ENCODE measurements at regions not wholly inside any gene's neighbourhood (a gene's known extent, or its start where the extent isn't known, plus 50 kb on each side); places are given as distances from the start of the nearest gene placed in this dataset.

DNA sequence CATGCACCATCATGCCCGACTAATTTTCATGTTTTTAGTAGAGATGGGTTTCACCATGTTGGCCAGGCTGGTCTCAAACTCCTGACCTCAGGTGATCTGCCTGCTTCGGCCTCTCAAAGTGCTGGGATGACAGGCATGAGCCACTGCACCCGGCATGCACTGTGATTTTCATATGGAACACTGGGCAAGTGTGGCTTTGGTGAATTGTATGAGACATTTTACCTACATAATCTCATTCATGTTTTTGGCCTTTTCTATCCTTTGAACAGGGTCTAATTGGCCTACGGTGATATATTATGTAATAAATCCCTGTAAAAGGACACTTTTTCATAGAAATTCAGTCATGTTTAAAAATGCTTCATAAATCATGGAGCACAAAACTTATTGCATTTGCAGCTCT lies 128.7 kb upstream of the SEMA6A start:
- ChIA-PET SMC1A (ENCODE audit: uncharacterized antibody, unreplicated experiment) (interaction anchor here (0.6 to 8.6 kb wide), 36 partner anchors 9 to 346 kb away, joined by 3 to 132 read pairs (median 5); partner anchors contain the start of gene SEMA6A), POLR2A (interaction anchor here (0.7 to 6.7 kb wide), 13 partner anchors 9 to 346 kb away, joined by 3 to 54 read pairs (median 4); no protein-coding TSS in a partner anchor), RAD21 (ENCODE audit: unreplicated experiment) (interaction anchor here (0.8 to 9.8 kb wide), 21 partner anchors 9 to 345 kb away, joined by 3 to 134 read pairs (median 5); partner anchors contain the start of gene SEMA6A), CTCF (interaction anchor here (0.5 to 3.6 kb wide), 10 partner anchors 16 to 202 kb away, joined by 3 to 20 read pairs (median 3); partner anchors contain the start of gene SEMA6A)
- H3K4me1 ChIP-seq (ENCODE audit: control insufficient read depth, insufficient read depth, low read length): peaks cover 32% of the 10 kb centered on the region
- H3K79me2 ChIP-seq (ENCODE audit: control insufficient read depth, insufficient read depth, low read length): no peaks in the 10 kb centered on the region
- peaks cover 2% of the 10 kb centered on the region; the same call in 1 of the 3 replicates for H3K9me3 ChIP-seq (replicated peaks; ENCODE audit: control insufficient read depth, insufficient read depth, low read length)
- no peak overlapping the region for H2AFZ ChIP-seq (ENCODE audit: control insufficient read depth, low read depth, low read length)
- peak overlapping the region; percentile 14; the same call in 1 of the 2 replicates for H3K27ac ChIP-seq (ENCODE audit: control insufficient read depth, insufficient read depth)
- no peaks in the 10 kb centered on the region for H3K36me3 ChIP-seq (ENCODE audit: control insufficient read depth in 2 of 2, insufficient read depth in 2 of 2, low read length in 1 of 2)
- DNase-seq (ENCODE audit: low read depth, low spot score): no peak
- in situ Hi-C loops (cut with MboI) (no loop called here), intact Hi-C loops (cut with micrococcal nuclease; ENCODE audit: unreplicated experiment) (loop anchor here (5.0 kb wide), 1 partner anchor 244 kb away; no protein-coding TSS in a partner anchor)
- H3K4me2 ChIP-seq (ENCODE audit: control insufficient read depth, insufficient read depth): no peak overlapping the region
- no peak overlapping the region for H3K9ac ChIP-seq (ENCODE audit: control insufficient read depth, insufficient read depth, low read length)
- 51% methylated on average over 4 of the region's 4 CpGs for WGBS (ENCODE audit: insufficient coverage, insufficient replicate concordance, low lambda C conversion rate, missing lambda C conversion rate)
- no peaks in the 10 kb centered on the region for H3K27me3 ChIP-seq (replicated peaks in 1 of 2; ENCODE audit: control insufficient read depth in 2 of 2, insufficient read depth in 2 of 2, low read length in 1 of 2)
- no peak for FAIRE-seq
- ATAC-seq: no peak
- no TSS peak for BruUV-seq (replicated peaks)
- H4K20me1 ChIP-seq (ENCODE audit: control insufficient read depth, insufficient read depth): no peaks in the 10 kb centered on the region
- no peak overlapping the region for H3K4me3 ChIP-seq
- TF ChIP-seq ZZZ3 (IDR thresholded peaks at IDR 0.05; ENCODE audit: control insufficient read depth, insufficient read length, low read depth): no peak

DNA sequence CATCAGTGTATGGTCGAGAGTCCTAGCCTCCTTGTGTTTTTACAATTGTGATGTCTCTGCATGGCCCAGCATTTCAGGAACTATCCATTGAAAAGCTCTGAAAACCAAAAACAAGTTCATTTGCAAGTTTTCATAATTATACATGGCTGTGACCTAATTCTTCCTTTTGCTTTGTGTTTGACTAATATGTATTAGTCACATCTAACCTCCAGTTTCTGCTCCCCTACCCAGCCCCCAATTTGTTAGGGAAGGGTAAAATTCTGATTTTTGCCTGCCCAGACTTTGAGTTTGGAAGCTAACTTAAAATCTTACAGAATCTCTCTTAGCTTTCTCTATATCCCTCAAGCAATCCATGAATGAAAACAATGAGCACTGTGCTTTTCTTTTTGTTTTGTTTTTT lies 128.2 kb upstream of the SEMA6A start:
- CTCF ChIA-PET: interaction anchor here (0.5 to 3.6 kb wide), 10 partner anchors 15 to 202 kb away, joined by 3 to 20 read pairs (median 5); partner anchors contain the start of gene SEMA6A
- WGBS (ENCODE audit: insufficient coverage, insufficient replicate concordance, low lambda C conversion rate, missing lambda C conversion rate): 0% methylated on average over 1 of the region's 1 CpG
- TF ChIP-seq YBX1 (IDR thresholded peaks at IDR 0.05): no peak
- no peak for TF ChIP-seq TCF7 (IDR thresholded peaks at IDR 0.05; ENCODE audit: borderline replicate concordance)
- TF ChIP-seq, protein P1, sequence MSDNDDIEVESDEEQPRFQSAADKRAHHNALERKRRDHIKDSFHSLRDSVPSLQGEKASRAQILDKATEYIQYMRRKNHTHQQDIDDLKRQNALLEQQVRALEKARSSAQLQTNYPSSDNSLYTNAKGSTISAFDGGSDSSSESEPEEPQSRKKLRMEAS (IDR thresholded peaks at IDR 0.05; ENCODE audit: low read depth, low read length): no peak
- TF ChIP-seq ZBED1 (IDR thresholded peaks at IDR 0.05; ENCODE audit: borderline replicate concordance): peak; percentile 46; the same call in 1 of the 2 replicates
- TF ChIP-seq, protein P2, sequence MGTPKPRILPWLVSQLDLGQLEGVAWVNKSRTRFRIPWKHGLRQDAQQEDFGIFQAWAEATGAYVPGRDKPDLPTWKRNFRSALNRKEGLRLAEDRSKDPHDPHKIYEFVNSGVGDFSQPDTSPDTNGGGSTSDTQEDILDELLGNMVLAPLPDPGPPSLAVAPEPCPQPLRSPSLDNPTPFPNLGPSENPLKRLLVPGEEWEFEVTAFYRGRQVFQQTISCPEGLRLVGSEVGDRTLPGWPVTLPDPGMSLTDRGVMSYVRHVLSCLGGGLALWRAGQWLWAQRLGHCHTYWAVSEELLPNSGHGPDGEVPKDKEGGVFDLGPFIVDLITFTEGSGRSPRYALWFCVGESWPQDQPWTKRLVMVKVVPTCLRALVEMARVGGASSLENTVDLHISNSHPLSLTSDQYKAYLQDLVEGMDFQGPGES (IDR thresholded peaks at IDR 0.05): no peak
- TF ChIP-seq IKZF2 (IDR thresholded peaks at IDR 0.05): peak; percentile 38 to 55; a peak in 3 of 4 replicates
- TF ChIP-seq, protein P3, sequence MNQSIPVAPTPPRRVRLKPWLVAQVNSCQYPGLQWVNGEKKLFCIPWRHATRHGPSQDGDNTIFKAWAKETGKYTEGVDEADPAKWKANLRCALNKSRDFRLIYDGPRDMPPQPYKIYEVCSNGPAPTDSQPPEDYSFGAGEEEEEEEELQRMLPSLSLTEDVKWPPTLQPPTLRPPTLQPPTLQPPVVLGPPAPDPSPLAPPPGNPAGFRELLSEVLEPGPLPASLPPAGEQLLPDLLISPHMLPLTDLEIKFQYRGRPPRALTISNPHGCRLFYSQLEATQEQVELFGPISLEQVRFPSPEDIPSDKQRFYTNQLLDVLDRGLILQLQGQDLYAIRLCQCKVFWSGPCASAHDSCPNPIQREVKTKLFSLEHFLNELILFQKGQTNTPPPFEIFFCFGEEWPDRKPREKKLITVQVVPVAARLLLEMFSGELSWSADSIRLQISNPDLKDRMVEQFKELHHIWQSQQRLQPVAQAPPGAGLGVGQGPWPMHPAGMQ (IDR thresholded peaks at IDR 0.05; ENCODE audit: borderline replicate concordance): no peak
- TF ChIP-seq ZNF217 (IDR thresholded peaks at IDR 0.05): 0 out of 2 replicates have a peak, but pooled peaks have one; percentile 18
- TF ChIP-seq, protein P4, sequence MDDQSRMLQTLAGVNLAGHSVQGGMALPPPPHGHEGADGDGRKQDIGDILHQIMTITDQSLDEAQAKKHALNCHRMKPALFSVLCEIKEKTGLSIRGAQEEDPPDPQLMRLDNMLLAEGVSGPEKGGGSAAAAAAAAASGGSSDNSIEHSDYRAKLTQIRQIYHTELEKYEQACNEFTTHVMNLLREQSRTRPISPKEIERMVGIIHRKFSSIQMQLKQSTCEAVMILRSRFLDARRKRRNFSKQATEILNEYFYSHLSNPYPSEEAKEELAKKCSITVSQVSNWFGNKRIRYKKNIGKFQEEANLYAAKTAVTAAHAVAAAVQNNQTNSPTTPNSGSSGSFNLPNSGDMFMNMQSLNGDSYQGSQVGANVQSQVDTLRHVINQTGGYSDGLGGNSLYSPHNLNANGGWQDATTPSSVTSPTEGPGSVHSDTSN (IDR thresholded peaks at IDR 0.05; ENCODE audit: insufficient replicate concordance, low read depth, low read length): no peak
- TF ChIP-seq, protein P5, sequence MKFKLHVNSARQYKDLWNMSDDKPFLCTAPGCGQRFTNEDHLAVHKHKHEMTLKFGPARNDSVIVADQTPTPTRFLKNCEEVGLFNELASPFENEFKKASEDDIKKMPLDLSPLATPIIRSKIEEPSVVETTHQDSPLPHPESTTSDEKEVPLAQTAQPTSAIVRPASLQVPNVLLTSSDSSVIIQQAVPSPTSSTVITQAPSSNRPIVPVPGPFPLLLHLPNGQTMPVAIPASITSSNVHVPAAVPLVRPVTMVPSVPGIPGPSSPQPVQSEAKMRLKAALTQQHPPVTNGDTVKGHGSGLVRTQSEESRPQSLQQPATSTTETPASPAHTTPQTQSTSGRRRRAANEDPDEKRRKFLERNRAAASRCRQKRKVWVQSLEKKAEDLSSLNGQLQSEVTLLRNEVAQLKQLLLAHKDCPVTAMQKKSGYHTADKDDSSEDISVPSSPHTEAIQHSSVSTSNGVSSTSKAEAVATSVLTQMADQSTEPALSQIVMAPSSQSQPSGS (IDR thresholded peaks at IDR 0.05; ENCODE audit: low read length): peak; percentile 73

More for the DNA sequence above, 128.2 kb upstream of the SEMA6A start:
- H3K9me3 ChIP-seq (replicated peaks; ENCODE audit: control insufficient read depth, insufficient read depth, low read length): peaks cover 2% of the 10 kb centered on the region; the same call in 1 of the 3 replicates
- H2AFZ ChIP-seq (ENCODE audit: control insufficient read depth, low read depth, low read length): no peak overlapping the region
- H3K4me3 ChIP-seq: no peak overlapping the region
- ChIA-PET POLR2A (interaction anchor here (0.7 to 6.7 kb wide), 11 partner anchors 22 to 345 kb away, joined by 3 to 54 read pairs (median 4); no protein-coding TSS in a partner anchor), SMC1A (ENCODE audit: uncharacterized antibody, unreplicated experiment) (interaction anchor here (0.7 to 8.6 kb wide), 32 partner anchors 8 to 347 kb away, joined by 3 to 132 read pairs (median 6); partner anchors contain the start of gene SEMA6A), RAD21 (ENCODE audit: unreplicated experiment) (interaction anchor here (0.8 to 9.8 kb wide), 21 partner anchors 8 to 344 kb away, joined by 3 to 134 read pairs (median 5); partner anchors contain the start of gene SEMA6A)
- peak overlapping the region; percentile 47 for H3K4me2 ChIP-seq (ENCODE audit: control insufficient read depth, insufficient read depth)
- H3K79me2 ChIP-seq (ENCODE audit: control insufficient read depth, insufficient read depth, low read length): no peaks in the 10 kb centered on the region
- no peak overlapping the region for H3K9ac ChIP-seq (ENCODE audit: control insufficient read depth, insufficient read depth, low read length)
- ATAC-seq (peak; percentile 72), DNase-seq (ENCODE audit: low read depth, low spot score) (no peak), FAIRE-seq (no peak)
- H3K27ac ChIP-seq (ENCODE audit: control insufficient read depth, insufficient read depth): peak overlapping the region; percentile 31
- H4K20me1 ChIP-seq (ENCODE audit: control insufficient read depth, insufficient read depth): no peaks in the 10 kb centered on the region
- intact Hi-C loops (cut with micrococcal nuclease; ENCODE audit: unreplicated experiment): loop anchor here (5.0 kb wide), 1 partner anchor 245 kb away; no protein-coding TSS in a partner anchor
- in situ Hi-C loops (cut with MboI): no loop called here
- H3K36me3 ChIP-seq (ENCODE audit: control insufficient read depth in 2 of 2, insufficient read depth in 2 of 2, low read length in 1 of 2): no peaks in the 10 kb centered on the region
- no TSS peak for BruUV-seq (replicated peaks)
- peaks cover 26% of the 10 kb centered on the region for H3K4me1 ChIP-seq (ENCODE audit: control insufficient read depth, insufficient read depth, low read length)
- no peaks in the 10 kb centered on the region for H3K27me3 ChIP-seq (replicated peaks in 1 of 2; ENCODE audit: control insufficient read depth in 2 of 2, insufficient read depth in 2 of 2, low read length in 1 of 2)

Measured in GM12878 (cell line).